ENCODE measurements at regions not wholly inside any gene's neighbourhood (a gene's known extent, or its start where the extent isn't known, plus 50 kb on each side); places are given as distances from the start of the nearest gene placed in this dataset.

DNA sequence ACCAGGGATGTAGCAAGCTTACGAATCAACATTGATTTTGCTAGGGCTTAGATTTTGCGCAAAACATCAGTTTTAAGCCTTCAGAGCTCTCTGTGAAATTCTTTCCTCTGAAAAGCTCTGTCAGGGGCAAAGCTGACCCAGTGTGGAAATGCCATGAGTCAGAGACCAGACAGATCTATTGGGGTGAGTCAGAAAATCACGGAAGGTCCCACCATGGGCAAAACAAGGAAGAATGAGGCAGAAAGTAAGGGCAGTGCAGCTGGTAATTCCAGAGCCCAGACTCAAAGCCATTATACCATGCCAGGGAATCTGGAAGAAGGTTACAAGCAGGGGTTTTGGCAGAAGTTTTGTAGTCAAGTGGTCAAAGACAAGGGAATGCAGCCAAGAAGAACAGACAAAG, 256.6 kb upstream of the CTAGE1 start:
- TF ChIP-seq, protein P1, sequence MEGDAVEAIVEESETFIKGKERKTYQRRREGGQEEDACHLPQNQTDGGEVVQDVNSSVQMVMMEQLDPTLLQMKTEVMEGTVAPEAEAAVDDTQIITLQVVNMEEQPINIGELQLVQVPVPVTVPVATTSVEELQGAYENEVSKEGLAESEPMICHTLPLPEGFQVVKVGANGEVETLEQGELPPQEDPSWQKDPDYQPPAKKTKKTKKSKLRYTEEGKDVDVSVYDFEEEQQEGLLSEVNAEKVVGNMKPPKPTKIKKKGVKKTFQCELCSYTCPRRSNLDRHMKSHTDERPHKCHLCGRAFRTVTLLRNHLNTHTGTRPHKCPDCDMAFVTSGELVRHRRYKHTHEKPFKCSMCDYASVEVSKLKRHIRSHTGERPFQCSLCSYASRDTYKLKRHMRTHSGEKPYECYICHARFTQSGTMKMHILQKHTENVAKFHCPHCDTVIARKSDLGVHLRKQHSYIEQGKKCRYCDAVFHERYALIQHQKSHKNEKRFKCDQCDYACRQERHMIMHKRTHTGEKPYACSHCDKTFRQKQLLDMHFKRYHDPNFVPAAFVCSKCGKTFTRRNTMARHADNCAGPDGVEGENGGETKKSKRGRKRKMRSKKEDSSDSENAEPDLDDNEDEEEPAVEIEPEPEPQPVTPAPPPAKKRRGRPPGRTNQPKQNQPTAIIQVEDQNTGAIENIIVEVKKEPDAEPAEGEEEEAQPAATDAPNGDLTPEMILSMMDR (IDR thresholded peaks at IDR 0.05; ENCODE audit: borderline replicate concordance, extremely low read depth, low read length, poor library complexity, severe bottlenecking): no peak
- TF ChIP-seq EZH2 (IDR thresholded peaks at IDR 0.05; ENCODE audit: borderline replicate concordance, low read depth, low read length, severe bottlenecking): no peak

Measured in DND-41 (cell line).